ENCODE measurements at regions not wholly inside any gene's neighbourhood (a gene's known extent, or its start where the extent isn't known, plus 50 kb on each side); places are given as distances from the start of the nearest gene placed in this dataset.

DNA sequence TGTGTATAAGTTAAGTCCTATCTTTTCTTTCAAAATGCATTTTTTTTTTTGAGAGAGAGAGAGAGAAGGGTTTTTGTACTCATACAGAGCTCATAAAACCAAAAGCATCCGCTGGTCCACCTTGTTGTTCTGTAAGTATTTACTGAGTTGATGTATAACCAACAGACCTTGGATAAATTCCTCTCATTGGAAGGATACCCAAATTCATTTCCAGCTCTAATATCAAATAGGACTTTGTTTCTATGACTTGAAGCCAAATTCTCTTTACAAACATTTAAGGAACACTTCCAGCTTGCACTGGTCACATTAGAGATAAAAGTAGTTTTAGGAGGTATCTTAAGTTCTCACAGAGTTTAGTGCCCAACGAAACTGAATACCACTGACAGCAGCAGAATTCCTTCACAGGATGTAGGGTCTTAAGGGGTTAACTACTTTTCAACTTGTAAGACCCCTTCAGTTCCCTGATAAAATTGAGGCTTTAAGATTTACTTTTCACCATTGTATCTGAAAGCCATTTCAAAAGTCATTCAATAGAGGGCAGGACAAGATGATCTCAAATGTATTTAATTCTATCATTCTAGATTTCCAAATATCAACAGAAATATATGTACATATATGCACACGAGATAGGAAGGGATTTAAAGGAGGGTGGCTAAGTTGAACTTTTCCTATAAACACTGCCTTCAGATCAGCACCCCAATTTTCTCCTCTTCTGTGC lies 1398.5 kb upstream of the CELF4 start:
- Histone ChIP-seq H3K4me1 (no peaks in the 10 kb centered on the region), H3K27ac (no peak overlapping the region), H3K36me3 (no peaks in the 10 kb centered on the region), H3K4me3 (no peak overlapping the region), H3K27me3 (no peaks in the 10 kb centered on the region), H3K9me3 (no peaks in the 10 kb centered on the region)
- TF ChIP-seq CTCF (IDR thresholded peaks at IDR 0.05) (no peak), EP300 (IDR thresholded peaks at IDR 0.05) (no peak), POLR2A (IDR thresholded peaks at IDR 0.05) (no peak), POLR2AphosphoS5 (IDR thresholded peaks at IDR 0.05) (no peak)
- DNase-seq (no peak), ATAC-seq (ENCODE audit: low FRiP score in 2 of 2) (no peak)
- 46 to 53% methylated on average over 3 of the region's 3 CpGs for WGBS, 2 donors

DNA sequence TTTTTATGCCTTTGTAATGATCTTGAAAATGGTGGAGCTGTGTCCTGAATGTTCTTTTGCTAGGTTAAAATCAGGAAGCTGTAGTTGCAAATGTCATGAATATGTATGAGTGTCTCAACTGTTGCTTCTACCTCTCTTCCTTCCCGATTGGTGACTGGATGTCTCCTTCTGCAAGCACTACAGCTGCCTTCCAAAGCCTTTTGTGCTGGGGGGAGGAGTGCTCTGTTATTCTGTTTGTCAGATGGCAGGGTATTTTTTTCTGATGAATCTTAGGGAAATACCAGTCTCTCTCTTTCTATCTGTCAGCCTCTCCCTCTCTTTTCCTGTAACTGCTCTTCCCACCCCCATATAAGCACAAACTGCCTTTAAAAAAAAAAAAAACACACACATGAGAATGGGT lies 1396.3 kb upstream of the CELF4 start:
- 31 to 54% methylated on average over 1 of the region's 1 CpG for WGBS, 2 donors
- DNase-seq (no peak), ATAC-seq (ENCODE audit: low FRiP score in 2 of 2) (no peak)
- Histone ChIP-seq H3K27me3 (no peaks in the 10 kb centered on the region), H3K36me3 (no peaks in the 10 kb centered on the region), H3K27ac (no peak overlapping the region), H3K9me3 (no peaks in the 10 kb centered on the region), H3K4me1 (no peaks in the 10 kb centered on the region), H3K4me3 (no peak overlapping the region)
- no peak for TF ChIP-seq CTCF (IDR thresholded peaks at IDR 0.05)
- no peak for TF ChIP-seq POLR2A (IDR thresholded peaks at IDR 0.05)
- TF ChIP-seq EP300 (IDR thresholded peaks at IDR 0.05) = no peak
- TF ChIP-seq POLR2AphosphoS5 (IDR thresholded peaks at IDR 0.05) = no peak

DNA sequence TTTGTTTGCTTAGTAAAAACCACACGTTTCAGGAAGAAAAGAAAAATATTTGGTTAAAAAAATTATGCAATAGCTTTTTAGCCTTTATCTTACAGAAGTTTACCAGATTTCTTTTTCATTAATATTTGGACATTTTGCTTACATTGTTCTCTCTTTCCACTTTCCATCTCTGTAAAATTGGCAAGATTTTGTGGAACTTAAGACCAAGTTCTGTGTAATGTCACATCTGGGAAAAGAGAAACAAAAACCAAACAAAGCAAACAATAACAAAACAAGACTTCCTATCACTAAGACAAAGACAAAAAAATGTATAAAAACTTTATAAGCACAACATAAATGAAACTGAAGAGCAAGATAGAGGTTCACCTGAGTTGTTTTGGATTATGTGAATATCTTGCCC lies 1392.1 kb upstream of the CELF4 start:
- WGBS, 2 donors = 8 to 14% methylated on average over 1 of the region's 1 CpG
- H3K4me3 ChIP-seq = no peak overlapping the region
- ATAC-seq (ENCODE audit: low FRiP score in 2 of 2) = no peak
- no peaks in the 10 kb centered on the region for H3K9me3 ChIP-seq
- H3K27ac ChIP-seq = no peak overlapping the region
- no peaks in the 10 kb centered on the region for H3K36me3 ChIP-seq
- no peaks in the 10 kb centered on the region for H3K27me3 ChIP-seq
- H3K4me1 ChIP-seq = no peaks in the 10 kb centered on the region
- TF ChIP-seq EP300 (IDR thresholded peaks at IDR 0.05) = no peak
- TF ChIP-seq POLR2A (IDR thresholded peaks at IDR 0.05) = no peak
- TF ChIP-seq POLR2AphosphoS5 (IDR thresholded peaks at IDR 0.05) = no peak
- no peak for TF ChIP-seq CTCF (IDR thresholded peaks at IDR 0.05)
- DNase-seq = no peak

GRCh38 chr18:38956068-38956467 lies 1390.5 kb upstream of the CELF4 start:
- ATAC-seq (ENCODE audit: low FRiP score in 2 of 2) (no peak), DNase-seq (no peak)
- whole genome bisulfite sequencing, 2 donors = 88 to 92% methylated on average over 3 of the region's 3 CpGs
- TF ChIP-seq EP300 (IDR thresholded peaks at IDR 0.05) (no peak), POLR2AphosphoS5 (IDR thresholded peaks at IDR 0.05) (no peak), POLR2A (IDR thresholded peaks at IDR 0.05) (no peak), CTCF (IDR thresholded peaks at IDR 0.05) (no peak)
- H3K4me1 ChIP-seq = no peaks in the 10 kb centered on the region
- H3K27me3 ChIP-seq = no peaks in the 10 kb centered on the region
- H3K27ac ChIP-seq = no peak overlapping the region
- no peak overlapping the region for H3K4me3 ChIP-seq
- H3K36me3 ChIP-seq = no peaks in the 10 kb centered on the region
- no peaks in the 10 kb centered on the region for H3K9me3 ChIP-seq

DNA sequence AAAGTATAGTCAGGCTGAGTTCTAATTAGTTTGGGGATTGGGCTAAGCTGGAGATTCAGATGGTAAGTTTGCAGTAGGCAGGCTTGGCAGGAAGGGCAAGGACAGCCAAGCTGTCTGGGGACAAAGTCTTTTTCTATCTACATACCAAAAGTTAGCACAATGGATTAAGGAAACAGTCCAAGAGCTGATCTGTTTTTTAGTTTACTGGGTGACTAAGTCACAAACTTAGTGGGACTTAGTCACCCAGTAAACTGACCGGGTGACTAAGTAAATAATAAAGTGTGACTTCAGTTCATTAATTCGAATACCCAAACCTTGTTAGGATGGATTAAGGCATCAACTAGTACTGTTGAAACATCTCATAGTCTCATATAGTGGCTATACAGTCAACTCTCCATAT lies 1386.0 kb upstream of the CELF4 start:
- ATAC-seq (ENCODE audit: low FRiP score in 2 of 2) = no peak
- TF ChIP-seq POLR2A (IDR thresholded peaks at IDR 0.05) = no peak
- no peak for TF ChIP-seq EP300 (IDR thresholded peaks at IDR 0.05)
- no peak for TF ChIP-seq POLR2AphosphoS5 (IDR thresholded peaks at IDR 0.05)
- no peak for TF ChIP-seq CTCF (IDR thresholded peaks at IDR 0.05)

More for the DNA sequence above, 1386.0 kb upstream of the CELF4 start:
- no peaks in the 10 kb centered on the region for H3K4me1 ChIP-seq
- no peaks in the 10 kb centered on the region for H3K9me3 ChIP-seq
- H3K27me3 ChIP-seq = no peaks in the 10 kb centered on the region
- H3K36me3 ChIP-seq = no peaks in the 10 kb centered on the region
- WGBS, 2 donors = 78 to 84% methylated on average over 2 of the region's 2 CpGs
- H3K27ac ChIP-seq = no peak overlapping the region
- DNase-seq = no peak
- no peak overlapping the region for H3K4me3 ChIP-seq
